IgD-negative memory B cell (primary cell): ENCODE measurements at regions not wholly inside any gene's neighbourhood (a gene's known extent, or its start where the extent isn't known, plus 50 kb on each side); places are given as distances from the start of the nearest gene placed in this dataset.
A peak's percentile ranks its signal among the peaks of the same experiment; 100 is the strongest.
"Not testable (repeated sequence)": the region's sequence is repeated elsewhere in the genome, so short reads cannot be mapped to it uniquely, and the experiment has no call there.

Source experiments
- H3K27ac Mint-ChIP-seq, 3 donors: one replicate each; pipeline ENCODE4 v1.8.0; 2020 to 2022; ENCODE audit warnings: mild to moderate bottlenecking in 3 of 3, mixed read lengths in 3 of 3, moderate library complexity in 1 of 3
- H3K27me3 Mint-ChIP-seq: one replicate; pipeline ENCODE4 v1.8.0; 2021; ENCODE audit warnings: mixed read lengths
- H3K36me3 Mint-ChIP-seq: one replicate; pipeline ENCODE4 v1.8.0; 2020; ENCODE audit warnings: mild to moderate bottlenecking, mixed read lengths
- H3K4me1 Mint-ChIP-seq, 3 donors: one replicate each; pipeline ENCODE4 v1.8.0; 2020 to 2022; ENCODE audit warnings: mixed read lengths in 3 of 3, mild to moderate bottlenecking in 1 of 3
- H3K4me3 Mint-ChIP-seq, 4 donors: one replicate each; pipeline ENCODE4 v1.8.0; 2020 to 2022; ENCODE audit warnings: mild to moderate bottlenecking in 4 of 4, mixed read lengths in 4 of 4, moderate library complexity in 3 of 4
- H3K9me3 Mint-ChIP-seq, 3 donors: one replicate each; pipeline ENCODE4 v1.8.0; 2020 to 2021; ENCODE audit warnings: mixed read lengths in 3 of 3, mild to moderate bottlenecking in 1 of 3

GRCh38 chr4:184335520-184335919 lies 117.8 kb upstream of the ENPP6 start:
- H3K9me3 Mint-ChIP-seq: peaks cover 2 to 11% (median 6%) of the 10 kb centered on the region in 3 donors
- H3K4me1 Mint-ChIP-seq: peaks cover 1 to 16% (median 11%) of the 10 kb centered on the region in 3 donors
- H3K4me3 Mint-ChIP-seq: no peak overlapping the region
- H3K36me3 Mint-ChIP-seq: no peaks in the 10 kb centered on the region
- no peak overlapping the region for H3K27ac Mint-ChIP-seq
- no peaks in the 10 kb centered on the region for H3K27me3 Mint-ChIP-seq

DNA sequence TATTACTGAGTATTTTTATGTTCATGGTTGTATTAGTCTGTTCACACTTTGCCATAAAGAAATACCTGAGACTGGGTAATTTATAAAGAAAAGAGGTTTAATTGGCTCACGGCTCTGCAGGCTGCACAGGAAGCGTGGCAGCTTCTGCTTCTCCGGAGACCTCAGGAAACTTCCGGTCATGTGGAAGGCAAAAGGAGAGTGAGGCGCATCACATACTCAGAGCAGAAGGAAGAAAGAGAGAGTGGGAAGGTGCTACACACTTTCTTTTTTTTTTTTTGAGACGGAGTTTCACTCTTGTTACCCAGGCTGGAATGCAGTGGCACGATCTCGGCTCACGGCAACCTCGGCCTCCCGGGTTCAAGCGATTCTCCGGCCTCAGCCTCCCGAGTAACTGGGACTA lies 115.8 kb upstream of the ENPP6 start:
- H3K9me3 Mint-ChIP-seq, H3K36me3 Mint-ChIP-seq, H3K4me3 Mint-ChIP-seq: not testable (repeated sequence)

DNA sequence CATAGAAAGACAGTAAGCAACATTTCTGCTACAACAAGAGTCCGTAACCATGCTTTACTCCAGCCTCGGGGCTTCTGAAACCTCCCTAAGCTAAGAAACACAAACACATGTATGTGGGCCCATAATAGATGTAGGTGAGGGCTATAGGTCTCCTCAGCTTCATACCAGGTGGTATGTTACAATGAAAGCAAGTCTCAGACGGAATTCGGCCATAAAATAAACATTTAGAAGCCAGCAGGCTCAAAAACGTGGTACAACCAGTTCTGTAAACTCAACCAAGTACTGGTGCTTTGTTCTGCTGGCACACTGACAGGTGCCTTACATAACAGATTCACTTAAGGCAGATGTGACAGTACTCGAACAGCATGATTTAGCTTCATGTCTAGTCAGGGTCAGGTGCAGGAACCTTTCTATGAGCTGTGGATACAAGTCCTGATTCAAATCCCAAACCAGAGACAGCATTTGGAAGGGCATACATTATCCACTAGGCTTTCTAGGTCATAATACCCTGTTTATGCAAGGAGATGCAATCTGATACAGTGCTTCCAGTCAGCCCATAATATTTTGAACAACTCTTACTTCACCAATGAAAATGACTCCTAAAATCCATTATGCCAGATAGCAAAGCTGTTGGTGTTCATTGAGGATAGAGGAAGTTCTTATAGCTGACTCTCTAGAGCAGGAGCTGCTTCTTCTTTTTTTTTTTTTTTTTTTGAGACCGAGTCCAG lies 113.8 kb upstream of the ENPP6 start:
- Mint-ChIP-seq H3K4me1 (peaks cover 21 to 47% (median 39%) of the 10 kb centered on the region in 3 donors), H3K27me3 (peaks cover 2% of the 10 kb centered on the region), H3K4me3 (peak overlapping the region in 2 of 4 donors; percentile 19 to 22), H3K9me3 (no peaks in the 10 kb centered on the region), H3K27ac (peak overlapping the region in 2 of 3 donors; percentile 47 to 86), H3K36me3 (no peaks in the 10 kb centered on the region)

More for the DNA sequence above, 115.8 kb upstream of the ENPP6 start:
- Mint-ChIP-seq H3K27ac (peak overlapping the region in 1 of 3 donors; percentile 91), H3K4me1 (peaks cover 11 to 30% (median 24%) of the 10 kb centered on the region in 3 donors)
- not testable (repeated sequence) for H3K27me3 Mint-ChIP-seq

DNA sequence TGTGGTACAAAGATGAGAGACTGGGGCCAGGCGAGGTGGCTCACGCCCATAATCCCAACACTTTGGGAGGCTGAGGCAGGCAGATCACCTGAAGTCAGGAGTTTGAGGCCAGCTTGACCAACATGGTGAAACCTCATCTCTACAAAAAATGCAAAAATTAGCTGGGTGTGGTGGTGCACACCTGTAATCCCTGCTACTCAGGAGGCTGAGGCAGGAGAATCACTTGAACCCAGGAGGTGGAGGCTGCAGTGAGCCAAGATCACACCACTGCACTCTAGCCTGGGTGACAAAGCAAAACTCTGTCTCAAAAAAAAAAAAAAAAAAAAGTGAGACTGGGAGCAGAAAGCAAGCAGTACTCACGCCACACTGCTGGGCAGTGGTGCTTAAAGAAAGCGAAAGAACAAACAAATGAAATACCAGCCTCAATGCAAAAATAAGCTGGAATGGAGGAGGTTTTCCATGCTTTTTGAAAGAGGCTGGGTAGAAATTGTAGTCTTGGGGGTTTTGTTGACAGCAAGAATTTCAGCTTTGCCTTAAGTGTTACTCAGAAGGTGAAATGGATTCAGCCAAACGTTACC lies 112.9 kb upstream of the ENPP6 start:
- H3K27me3 Mint-ChIP-seq, H3K9me3 Mint-ChIP-seq, H3K36me3 Mint-ChIP-seq: not testable (repeated sequence)
- Mint-ChIP-seq H3K27ac (peak overlapping the region in 2 of 3 donors; percentile 89 to 96), H3K4me3 (peak overlapping the region in 1 of 4 donors; percentile 63), H3K4me1 (peaks cover 23 to 48% (median 36%) of the 10 kb centered on the region in 3 donors)

DNA sequence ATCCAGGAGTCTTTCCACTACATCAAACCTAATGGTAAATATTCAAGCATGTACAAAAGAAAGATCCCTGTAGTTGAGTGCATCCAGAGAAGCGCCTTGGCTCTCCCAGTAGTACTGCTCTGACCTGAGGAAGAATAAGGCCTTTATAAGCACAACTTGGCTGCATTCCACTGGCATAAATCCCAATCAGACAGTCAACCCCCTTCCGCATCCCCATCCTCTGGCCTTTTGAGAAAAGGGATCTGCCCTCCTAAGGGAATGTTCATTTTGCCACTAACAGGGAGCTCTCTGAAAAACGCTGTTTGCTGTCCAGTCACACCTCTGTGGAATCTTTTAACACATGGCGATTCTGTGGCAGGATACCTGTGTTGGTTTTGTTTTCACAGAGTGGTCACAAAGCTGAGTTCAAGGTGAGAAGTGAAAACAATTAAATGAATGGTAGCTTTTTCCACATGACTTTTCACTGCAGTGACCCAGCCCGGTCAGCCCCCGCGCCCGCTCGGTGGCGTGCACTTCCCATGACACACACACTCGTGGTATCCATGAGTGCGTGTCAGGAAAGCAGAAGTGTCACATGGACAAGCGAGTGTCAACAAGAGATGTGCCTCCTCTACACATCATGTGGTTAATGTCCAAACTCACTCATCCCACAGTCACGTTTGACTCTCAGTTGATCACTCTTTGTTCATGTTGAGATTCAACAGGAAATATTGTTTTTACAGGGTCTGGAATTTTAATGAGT lies 112.2 kb upstream of the ENPP6 start:
- H3K36me3 Mint-ChIP-seq: no peaks in the 10 kb centered on the region
- H3K27me3 Mint-ChIP-seq: peaks cover 2% of the 10 kb centered on the region
- peak overlapping the region in 3 of 4 donors; percentile 25 to 77 (median 63) for H3K4me3 Mint-ChIP-seq
- peaks cover 22 to 48% (median 33%) of the 10 kb centered on the region in 3 donors for H3K4me1 Mint-ChIP-seq
- H3K9me3 Mint-ChIP-seq: no peaks in the 10 kb centered on the region
- H3K27ac Mint-ChIP-seq: peak overlapping the region in 2 of 3 donors; percentile 89 to 96

GRCh38 chr4:184329235-184329634 lies 111.6 kb upstream of the ENPP6 start:
- Mint-ChIP-seq H3K27me3 (peaks cover 2% of the 10 kb centered on the region), H3K4me3 (no peak overlapping the region), H3K36me3 (no peaks in the 10 kb centered on the region), H3K4me1 (peaks cover 22 to 50% (median 33%) of the 10 kb centered on the region in 3 donors), H3K9me3 (no peaks in the 10 kb centered on the region), H3K27ac (peak overlapping the region in 1 of 3 donors; percentile 96)

- H3K4me1 Mint-ChIP-seq: peaks cover 22 to 51% (median 33%) of the 10 kb centered on the region in 3 donors
- H3K27me3 Mint-ChIP-seq: peaks cover 2% of the 10 kb centered on the region
- no peaks in the 10 kb centered on the region for H3K9me3 Mint-ChIP-seq
- no peaks in the 10 kb centered on the region for H3K36me3 Mint-ChIP-seq
- H3K4me3 Mint-ChIP-seq: peak overlapping the region; percentile 27 to 89 (median 71)
- peak overlapping the region; percentile 84 to 96 (median 96) for H3K27ac Mint-ChIP-seq
These were observed 110.5 kb upstream of the ENPP6 start for GRCh38 chr4:184328022-184328736.

- Mint-ChIP-seq H3K27me3 (peaks cover under 1% of the 10 kb centered on the region), H3K9me3 (no peaks in the 10 kb centered on the region), H3K36me3 (no peaks in the 10 kb centered on the region), H3K4me3 (no peak overlapping the region), H3K4me1 (peaks cover 26 to 34% (median 29%) of the 10 kb centered on the region in 3 donors), H3K27ac (no peak overlapping the region)
These were observed 107.3 kb upstream of the ENPP6 start for GRCh38 chr4:184324939-184325477.

- Mint-ChIP-seq H3K36me3 (no peaks in the 10 kb centered on the region), H3K9me3 (no peaks in the 10 kb centered on the region), H3K27me3 (no peaks in the 10 kb centered on the region), H3K27ac (peak overlapping the region in 1 of 3 donors; percentile 53), H3K4me1 (peaks cover 22 to 30% (median 24%) of the 10 kb centered on the region in 3 donors), H3K4me3 (peak overlapping the region in 1 of 4 donors; percentile 54)
These were observed 104.8 kb upstream of the ENPP6 start for GRCh38 chr4:184322328-184323025.

DNA sequence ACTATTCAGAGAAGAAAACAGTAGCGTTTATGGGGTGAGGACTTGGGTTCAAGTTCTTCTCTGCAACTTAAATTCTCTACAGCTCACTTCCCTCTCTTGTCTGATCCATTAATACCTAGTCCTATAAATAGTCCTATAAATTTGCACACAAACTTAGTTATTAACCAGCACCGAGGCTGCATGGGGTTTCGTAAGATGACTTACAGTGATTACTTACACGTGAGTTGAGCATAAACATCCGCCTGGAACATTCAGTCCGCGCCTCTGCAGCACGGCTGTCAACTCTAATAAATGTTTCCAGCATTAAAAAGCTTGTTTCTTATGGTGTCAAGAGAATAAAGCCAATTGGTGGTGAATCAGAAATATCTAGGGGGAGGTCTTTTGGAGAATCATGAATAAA lies 103.0 kb upstream of the ENPP6 start:
- Mint-ChIP-seq H3K27ac (peak overlapping the region in 1 of 3 donors; percentile 2), H3K27me3 (no peaks in the 10 kb centered on the region), H3K4me1 (peaks cover 17 to 26% (median 23%) of the 10 kb centered on the region in 3 donors), H3K4me3 (peak overlapping the region in 1 of 4 donors; percentile 37), H3K9me3 (no peaks in the 10 kb centered on the region), H3K36me3 (no peaks in the 10 kb centered on the region)

- Mint-ChIP-seq H3K9me3 (no peaks in the 10 kb centered on the region), H3K36me3 (peaks cover under 1% of the 10 kb centered on the region), H3K27me3 (no peaks in the 10 kb centered on the region), H3K4me3 (peak overlapping the region in 1 of 4 donors; percentile 47), H3K27ac (peak overlapping the region in 2 of 3 donors; percentile 23 to 97), H3K4me1 (peaks cover 29 to 36% (median 30%) of the 10 kb centered on the region in 3 donors)
These were observed 101.2 kb upstream of the ENPP6 start for GRCh38 chr4:184318852-184319251.

DNA sequence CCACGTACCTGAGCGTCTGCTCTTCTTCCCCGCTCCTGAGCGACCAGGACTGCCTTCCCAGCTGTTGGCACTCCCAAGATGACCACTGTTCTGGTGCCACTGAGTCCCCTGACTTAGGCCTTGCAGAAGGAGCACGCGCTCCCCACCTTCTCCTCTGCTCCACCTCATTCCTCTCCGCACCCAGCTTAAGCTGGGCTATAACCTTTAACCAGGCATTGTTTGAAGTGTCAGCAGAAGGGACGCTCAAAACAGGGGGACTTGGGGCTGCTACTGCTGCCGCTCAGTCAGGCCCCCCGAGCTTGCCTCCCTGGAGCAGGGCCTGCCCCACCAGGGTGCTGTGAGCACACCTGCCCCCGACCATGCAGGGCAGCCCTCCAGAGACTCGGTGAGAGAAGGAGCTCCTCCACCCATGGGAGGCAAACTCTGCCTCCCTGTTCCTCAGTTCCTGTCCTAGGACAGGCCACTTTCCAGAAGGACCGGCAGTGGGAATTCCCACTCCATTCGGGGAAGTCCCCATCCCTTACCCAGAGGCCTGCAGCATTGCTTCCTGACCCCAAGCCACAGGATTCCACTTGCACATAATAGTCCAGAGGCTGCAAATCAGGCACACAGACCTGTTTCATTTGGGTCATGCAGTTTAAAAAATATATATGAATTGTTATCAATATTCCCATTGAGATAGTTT lies 99.7 kb upstream of the ENPP6 start:
- Mint-ChIP-seq H3K27me3 (no peaks in the 10 kb centered on the region), H3K9me3 (no peaks in the 10 kb centered on the region), H3K27ac (no peak overlapping the region), H3K4me1 (peaks cover 30 to 42% (median 31%) of the 10 kb centered on the region in 3 donors), H3K4me3 (no peak overlapping the region), H3K36me3 (peaks cover 2% of the 10 kb centered on the region)

GRCh38 chr4:184316821-184317220 lies 99.1 kb upstream of the ENPP6 start:
- Mint-ChIP-seq H3K4me3 (no peak overlapping the region), H3K36me3 (peaks cover 2% of the 10 kb centered on the region), H3K9me3 (no peaks in the 10 kb centered on the region), H3K27ac (no peak overlapping the region), H3K4me1 (peaks cover 30 to 46% (median 33%) of the 10 kb centered on the region in 3 donors), H3K27me3 (no peaks in the 10 kb centered on the region)
